DND-41 (cell line): ENCODE measurements at regions not wholly inside any gene's neighbourhood (a gene's known extent, or its start where the extent isn't known, plus 50 kb on each side); places are given as distances from the start of the nearest gene placed in this dataset.

Experiments
- ATAC-seq: fragments of 200-7000 bp; cut with Tn5 transposase; 3 replicates; pipeline ENCODE4 v1.9.1; 2021; ENCODE audit warnings: low read depth; ENCODE audit not compliant: insufficient read depth
- DNase-seq: peaks from one replicate; pipeline ENCODE4 v3.0.0-alpha.2; 2020
- H2AFZ ChIP-seq: 2 replicates; pipeline ENCODE4 v1.6.0; 2012; ENCODE audit warnings: low read depth, low read length
- H3K27ac ChIP-seq: 2 replicates; pipeline ENCODE4 v1.5.1; 2012; ENCODE audit warnings: low read length, inconsistent platforms
- H3K27me3 ChIP-seq: fragments of 200-600 bp; sonication (generic); 2 replicates; pipeline ENCODE4 v1.6.0; 2012; ENCODE audit warnings: low read length, mild to moderate bottlenecking, inconsistent platforms; ENCODE audit not compliant: insufficient read depth, poor library complexity
- H3K36me3 ChIP-seq: 2 replicates; pipeline ENCODE4 v1.5.1; 2012; ENCODE audit warnings: low read length, inconsistent platforms; ENCODE audit not compliant: insufficient read depth
- H3K4me1 ChIP-seq: 2 replicates; pipeline ENCODE4 v1.5.1; 2012; ENCODE audit warnings: mild to moderate bottlenecking, low read length; ENCODE audit not compliant: insufficient read depth
- H3K4me2 ChIP-seq: 2 replicates; pipeline ENCODE4 v1.6.0; 2012; ENCODE audit warnings: mild to moderate bottlenecking, moderate library complexity, low read length, inconsistent platforms; ENCODE audit not compliant: insufficient read depth
- H3K4me3 ChIP-seq, 2 experiments: fragments of 200-600 bp in 1 of 2; shearing (Covaris generic) in 1 of 2; 2 replicates each; pipeline ENCODE4 v1.5.1; 2012 to 2016; ENCODE audit warnings: inconsistent platforms in 2 of 2, low read length in 2 of 2, mild to moderate bottlenecking in 2 of 2, low read depth in 1 of 2, moderate library complexity in 1 of 2
- H3K79me2 ChIP-seq: 2 replicates; pipeline ENCODE4 v1.6.0; 2012; ENCODE audit warnings: low read length, inconsistent platforms; ENCODE audit not compliant: insufficient read depth
- H3K9ac ChIP-seq: 2 replicates; pipeline ENCODE4 v1.6.0; 2012; ENCODE audit warnings: low read depth, mild to moderate bottlenecking, inconsistent platforms, low read length, moderate library complexity
- H3K9me3 ChIP-seq: 2 replicates; pipeline ENCODE4 v1.5.1; 2012; ENCODE audit warnings: low read length, moderate library complexity, mild to moderate bottlenecking, inconsistent platforms; ENCODE audit not compliant: insufficient read depth, severe bottlenecking
- H4K20me1 ChIP-seq: 2 replicates; pipeline ENCODE4 v1.6.0; 2012; ENCODE audit warnings: low read length; ENCODE audit not compliant: insufficient read depth
- CTCF ChIP-seq: IDR thresholded peaks from 2 replicates; pipeline ENCODE4 v1.5.1; 2012; ENCODE audit warnings: borderline replicate concordance, low read length, moderate library complexity, mild to moderate bottlenecking; ENCODE audit not compliant: poor library complexity, severe bottlenecking; ENCODE audit errors: extremely low read depth
- EZH2 ChIP-seq: IDR thresholded peaks from 3 replicates; pipeline ENCODE4 v1.6.1; 2012; ENCODE audit warnings: borderline replicate concordance, low read depth, mild to moderate bottlenecking, moderate library complexity, low read length, inconsistent platforms; ENCODE audit not compliant: severe bottlenecking

- H3K4me1 ChIP-seq: no peaks in the 10 kb centered on the region
- H3K27ac ChIP-seq: no peak overlapping the region
- H3K4me3 ChIP-seq: no peak overlapping the region
- H4K20me1 ChIP-seq: peaks cover 3% of the 10 kb centered on the region; the same call in 1 of the 2 replicates
- DNase-seq (no peak), ATAC-seq (no peak)
- H3K9ac ChIP-seq: no peak overlapping the region
- TF ChIP-seq CTCF: no peak
- TF ChIP-seq EZH2: no peak
- no peak overlapping the region for H2AFZ ChIP-seq
- no peaks in the 10 kb centered on the region for H3K36me3 ChIP-seq
- H3K27me3 ChIP-seq: no peaks in the 10 kb centered on the region
- H3K9me3 ChIP-seq: no peaks in the 10 kb centered on the region
- H3K4me2 ChIP-seq: no peak overlapping the region
- H3K79me2 ChIP-seq: no peaks in the 10 kb centered on the region
Measured at GRCh38 chr22:49634006-49634772, 193.5 kb downstream of the BRD1 start.

- Histone ChIP-seq H3K79me2 (no peaks in the 10 kb centered on the region), H3K27ac (no peak overlapping the region), H2AFZ (no peak overlapping the region), H3K9me3 (no peaks in the 10 kb centered on the region), H3K4me3 (no peak overlapping the region), H3K27me3 (no peaks in the 10 kb centered on the region), H4K20me1 (peaks cover 3% of the 10 kb centered on the region), H3K9ac (no peak overlapping the region), H3K4me2 (no peak overlapping the region), H3K36me3 (no peaks in the 10 kb centered on the region), H3K4me1 (no peaks in the 10 kb centered on the region)
- DNase-seq (no peak), ATAC-seq (no peak)
- TF ChIP-seq CTCF (no peak), EZH2 (no peak)
Measured at GRCh38 chr22:49633010-49633324, 194.7 kb downstream of the BRD1 start.

DNA sequence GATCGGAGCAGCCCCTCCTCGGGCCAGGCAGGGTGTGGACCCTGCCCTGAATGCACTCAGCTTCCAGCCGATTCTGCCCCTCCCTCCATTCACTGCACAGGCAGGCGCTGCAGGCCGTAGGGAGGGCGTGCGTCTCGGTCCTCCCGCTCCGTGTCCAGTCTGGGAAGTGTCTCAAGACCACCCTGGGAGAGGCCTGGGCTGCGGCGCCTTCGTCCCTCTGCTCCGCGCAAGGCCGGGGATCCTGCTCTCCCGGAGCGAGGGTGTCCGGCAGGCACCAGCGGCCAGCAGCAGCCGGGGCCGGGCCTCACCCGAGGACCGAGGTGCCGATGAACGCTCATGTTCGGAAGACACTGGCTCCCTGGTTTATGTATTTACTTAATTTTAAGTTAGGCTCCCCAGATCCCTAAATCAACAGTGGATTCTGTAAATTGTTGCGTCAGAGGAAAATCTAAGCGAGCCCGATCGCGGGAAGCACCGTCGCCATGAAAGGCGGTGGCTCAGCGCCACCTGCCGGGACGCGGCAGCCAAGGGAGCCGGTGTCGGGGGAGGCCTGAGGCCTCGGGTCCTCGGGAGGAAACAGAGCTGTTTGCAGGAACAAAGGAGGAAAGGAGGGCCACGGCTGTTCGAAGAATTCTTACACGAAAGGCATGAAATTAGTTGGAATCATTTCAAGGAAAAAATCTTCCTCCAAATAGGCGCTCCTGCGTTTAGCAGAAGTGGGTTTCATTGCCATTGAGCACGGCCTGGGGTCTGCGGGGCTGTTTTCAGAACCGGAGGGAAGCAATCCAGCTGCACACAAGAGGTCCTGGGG is 195.3 kb downstream of the BRD1 start:
- H3K27ac ChIP-seq: no peak overlapping the region
- H3K4me1 ChIP-seq: no peaks in the 10 kb centered on the region
- ATAC-seq: no peak
- no peaks in the 10 kb centered on the region for H3K27me3 ChIP-seq
- TF ChIP-seq EZH2 (no peak), CTCF (no peak)
- H3K4me3 ChIP-seq: no peak overlapping the region
- H3K36me3 ChIP-seq: no peaks in the 10 kb centered on the region
- H3K9me3 ChIP-seq: no peaks in the 10 kb centered on the region
- no peak overlapping the region for H3K9ac ChIP-seq
- no peak overlapping the region for H3K4me2 ChIP-seq
- H2AFZ ChIP-seq: no peak overlapping the region
- DNase-seq: no peak
- peaks cover 3% of the 10 kb centered on the region for H4K20me1 ChIP-seq
- no peaks in the 10 kb centered on the region for H3K79me2 ChIP-seq
